ENCODE measurements at regions not wholly inside any gene's neighbourhood (a gene's known extent, or its start where the extent isn't known, plus 50 kb on each side); places are given as distances from the start of the nearest gene placed in this dataset.

DNA sequence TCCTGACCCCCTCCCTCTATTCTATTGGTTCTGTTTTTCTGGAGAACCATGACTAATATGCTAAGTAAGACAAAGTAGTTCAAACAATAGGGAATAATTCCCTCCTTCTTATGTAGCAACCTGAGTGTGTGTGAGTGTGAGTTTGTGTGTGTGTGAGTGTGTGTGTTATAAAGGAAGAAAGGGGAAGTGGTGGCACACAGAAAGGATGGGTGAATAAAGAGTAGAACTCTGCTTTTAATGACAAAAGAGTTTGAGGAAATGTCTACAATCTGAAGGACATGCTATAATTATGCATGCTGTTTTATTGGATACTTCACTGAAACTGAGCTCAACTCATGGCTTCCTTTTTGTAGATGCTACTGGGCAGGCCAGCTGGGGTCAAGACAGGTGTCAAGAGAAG lies 489.5 kb downstream of the REEP3 start (continued):
- TF ChIP-seq MATR3 (CRISPR knock-in tag; IDR thresholded peaks at IDR 0.05): no peak
- TF ChIP-seq DRAP1 (CRISPR knock-in tag; IDR thresholded peaks at IDR 0.05): no peak
- TF ChIP-seq PHF8 (CRISPR knock-in tag; IDR thresholded peaks at IDR 0.05): no peak
- no peak for TF ChIP-seq ZNF713 (CRISPR knock-in tag; IDR thresholded peaks at IDR 0.05)
- no peak for TF ChIP-seq SP4 (CRISPR knock-in tag; IDR thresholded peaks at IDR 0.05)
- TF ChIP-seq, protein P1, sequence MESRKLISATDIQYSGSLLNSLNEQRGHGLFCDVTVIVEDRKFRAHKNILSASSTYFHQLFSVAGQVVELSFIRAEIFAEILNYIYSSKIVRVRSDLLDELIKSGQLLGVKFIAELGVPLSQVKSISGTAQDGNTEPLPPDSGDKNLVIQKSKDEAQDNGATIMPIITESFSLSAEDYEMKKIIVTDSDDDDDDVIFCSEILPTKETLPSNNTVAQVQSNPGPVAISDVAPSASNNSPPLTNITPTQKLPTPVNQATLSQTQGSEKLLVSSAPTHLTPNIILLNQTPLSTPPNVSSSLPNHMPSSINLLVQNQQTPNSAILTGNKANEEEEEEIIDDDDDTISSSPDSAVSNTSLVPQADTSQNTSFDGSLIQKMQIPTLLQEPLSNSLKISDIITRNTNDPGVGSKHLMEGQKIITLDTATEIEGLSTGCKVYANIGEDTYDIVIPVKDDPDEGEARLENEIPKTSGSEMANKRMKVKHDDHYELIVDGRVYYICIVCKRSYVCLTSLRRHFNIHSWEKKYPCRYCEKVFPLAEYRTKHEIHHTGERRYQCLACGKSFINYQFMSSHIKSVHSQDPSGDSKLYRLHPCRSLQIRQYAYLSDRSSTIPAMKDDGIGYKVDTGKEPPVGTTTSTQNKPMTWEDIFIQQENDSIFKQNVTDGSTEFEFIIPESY (CRISPR knock-in tag; IDR thresholded peaks at IDR 0.05): no peak
- TF ChIP-seq ZMAT5 (CRISPR knock-in tag; IDR thresholded peaks at IDR 0.05; ENCODE audit: borderline replicate concordance, low read depth): no peak
- TF ChIP-seq GRHL1 (CRISPR knock-in tag; conservative IDR thresholded peaks at IDR 0.05): no peak
- no peak for TF ChIP-seq MYC (CRISPR knock-in tag; IDR thresholded peaks at IDR 0.05; ENCODE audit: borderline replicate concordance)

All from HepG2 (cell line).